ENCODE measurements at regions not wholly inside any gene's neighbourhood (a gene's known extent, or its start where the extent isn't known, plus 50 kb on each side); places are given as distances from the start of the nearest gene placed in this dataset. TPM values are rescaled to one million over a fixed set of nuclear protein-coding genes. Genes with fewer than 3 reads are reported as not detected.

DNA sequence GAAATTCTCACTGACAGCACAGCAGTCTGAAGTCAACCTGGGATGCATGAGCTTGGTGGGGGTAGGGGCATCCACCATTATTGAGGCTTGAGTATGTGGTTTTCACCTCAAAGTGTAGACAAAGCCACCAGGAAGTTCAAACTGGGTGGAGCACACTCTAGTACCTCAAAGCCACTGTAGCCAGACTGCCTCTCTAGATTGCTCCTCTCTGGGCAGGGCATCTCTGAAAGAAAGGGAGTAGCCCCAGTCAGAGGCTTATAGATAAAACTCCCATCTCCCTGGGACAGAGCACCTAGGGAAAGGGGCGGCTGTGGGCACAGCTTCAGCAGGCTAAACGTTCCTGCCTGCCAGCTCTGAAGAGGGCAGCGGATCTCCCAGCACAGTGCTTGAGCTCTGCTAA is 143.0 kb downstream of the KITLG start:
- FAIRE-seq (no peak), DNase-seq (ENCODE audit: low read depth, low spot score) (no peak)
- Histone ChIP-seq H3K79me2 (ENCODE audit: control insufficient read depth, insufficient read depth, low read length) (no peaks in the 10 kb centered on the region), H3K4me3 (replicated peaks in 1 of 3; ENCODE audit: insufficient read depth in 1 of 3, low read depth in 1 of 3, low read length in 3 of 3) (no peak overlapping the region), H3K36me3 (ENCODE audit: control insufficient read depth in 2 of 2, extremely low read depth in 1 of 2, insufficient read depth in 2 of 2, low read length in 2 of 2) (no peaks in the 10 kb centered on the region), H3K9me3 (replicated peaks; ENCODE audit: control insufficient read depth, insufficient read depth, low read length) (no peaks in the 10 kb centered on the region), H3K4me1 (ENCODE audit: control insufficient read depth, extremely low read depth, insufficient read depth, low read length) (peaks cover 4% of the 10 kb centered on the region), H3K9me1 (replicated peaks; ENCODE audit: control insufficient read depth, extremely low read depth, insufficient read depth, low read length) (no peaks in the 10 kb centered on the region), H3K9ac (replicated peaks; ENCODE audit: extremely low read depth, insufficient read depth, low read length) (no peak overlapping the region), H4K20me1 (replicated peaks; ENCODE audit: control insufficient read depth, extremely low read depth, insufficient read depth, low read length) (no peaks in the 10 kb centered on the region), H2AFZ (ENCODE audit: low read depth, low read length) (no peak overlapping the region), H3K27me3 (ENCODE audit: control insufficient read depth in 2 of 2, insufficient read depth in 2 of 2, low read length in 2 of 2) (no peaks in the 10 kb centered on the region), H3K27ac (ENCODE audit: insufficient read depth, low read depth, low read length) (no peak overlapping the region), H3K4me2 (ENCODE audit: insufficient read depth, low read length) (no peak overlapping the region)
- ChIA-PET CTCF (no interaction called here), POLR2A (no interaction called here)
- intact Hi-C loops (cut with micrococcal nuclease), result no loop called here
- dilution Hi-C loops (cut with MboI; ENCODE audit: extremely low pct_ligation_motif_present, low sequenced_read_pairs), result no loop called here
- BruUV-seq (replicated peaks), result no TSS peak
- TF ChIP-seq MYC (IDR thresholded peaks at IDR 0.05; ENCODE audit: low read depth, low read length) (no peak), FOS (IDR thresholded peaks at IDR 0.05; ENCODE audit: borderline replicate concordance, insufficient read depth, low read length) (no peak), JUN (IDR thresholded peaks at IDR 0.05; ENCODE audit: borderline replicate concordance, insufficient read depth, insufficient read length, low read depth) (no peak), POLR2A (IDR thresholded peaks at IDR 0.05; ENCODE audit: low read depth, low read length) (no peak), GATA2 (IDR thresholded peaks at IDR 0.05; ENCODE audit: insufficient read depth, insufficient read length, low read depth, low read length) (no peak), EZH2 (IDR thresholded peaks at IDR 0.05; ENCODE audit: borderline replicate concordance, low read depth, low read length, severe bottlenecking) (no peak), POLR2AphosphoS5 (IDR thresholded peaks at IDR 0.05; ENCODE audit: insufficient read depth, low read depth, low read length) (no peak)
- TF ChIP-seq, protein P1, sequence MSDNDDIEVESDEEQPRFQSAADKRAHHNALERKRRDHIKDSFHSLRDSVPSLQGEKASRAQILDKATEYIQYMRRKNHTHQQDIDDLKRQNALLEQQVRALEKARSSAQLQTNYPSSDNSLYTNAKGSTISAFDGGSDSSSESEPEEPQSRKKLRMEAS (IDR thresholded peaks at IDR 0.05; ENCODE audit: insufficient read depth, insufficient read length), result no peak
- TF ChIP-seq, protein P2, sequence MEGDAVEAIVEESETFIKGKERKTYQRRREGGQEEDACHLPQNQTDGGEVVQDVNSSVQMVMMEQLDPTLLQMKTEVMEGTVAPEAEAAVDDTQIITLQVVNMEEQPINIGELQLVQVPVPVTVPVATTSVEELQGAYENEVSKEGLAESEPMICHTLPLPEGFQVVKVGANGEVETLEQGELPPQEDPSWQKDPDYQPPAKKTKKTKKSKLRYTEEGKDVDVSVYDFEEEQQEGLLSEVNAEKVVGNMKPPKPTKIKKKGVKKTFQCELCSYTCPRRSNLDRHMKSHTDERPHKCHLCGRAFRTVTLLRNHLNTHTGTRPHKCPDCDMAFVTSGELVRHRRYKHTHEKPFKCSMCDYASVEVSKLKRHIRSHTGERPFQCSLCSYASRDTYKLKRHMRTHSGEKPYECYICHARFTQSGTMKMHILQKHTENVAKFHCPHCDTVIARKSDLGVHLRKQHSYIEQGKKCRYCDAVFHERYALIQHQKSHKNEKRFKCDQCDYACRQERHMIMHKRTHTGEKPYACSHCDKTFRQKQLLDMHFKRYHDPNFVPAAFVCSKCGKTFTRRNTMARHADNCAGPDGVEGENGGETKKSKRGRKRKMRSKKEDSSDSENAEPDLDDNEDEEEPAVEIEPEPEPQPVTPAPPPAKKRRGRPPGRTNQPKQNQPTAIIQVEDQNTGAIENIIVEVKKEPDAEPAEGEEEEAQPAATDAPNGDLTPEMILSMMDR (IDR thresholded peaks at IDR 0.05; ENCODE audit: extremely low read depth in 1 of 2, insufficient read depth in 1 of 2, low read depth in 1 of 2, low read length in 2 of 2), result no peak

Small RNA genes lying in the stretch of these regions (small RNA-seq; reads per million reads assigned to genes)
- gene RF00019 (ENCODE audit: insufficient read depth, insufficient read length, low read depth, low replicate concordance), result not detected

Measured in endothelial cell of umbilical vein (primary cell).